ENCODE measurements at regions not wholly inside any gene's neighbourhood (a gene's known extent, or its start where the extent isn't known, plus 50 kb on each side); places are given as distances from the start of the nearest gene placed in this dataset.

- H3K27me3 ChIP-seq = no peaks in the 10 kb centered on the region
- no peak overlapping the region for H3K27ac ChIP-seq
- TF ChIP-seq CTCF (IDR thresholded peaks at IDR 0.05) (no peak), POLR2A (IDR thresholded peaks at IDR 0.05) (no peak)
- H3K36me3 ChIP-seq = no peaks in the 10 kb centered on the region
- no peak for DNase-seq
- H3K4me3 ChIP-seq (replicated peaks in 1 of 3) = no peak overlapping the region
- WGBS, 2 donors = 57 to 71% methylated on average over 6 of the region's 6 CpGs
- H3K4me1 ChIP-seq = no peaks in the 10 kb centered on the region
- H3K9me3 ChIP-seq = no peaks in the 10 kb centered on the region
- intact Hi-C loops (cut with DNase I) = no loop called here
Observed at GRCh38 chr9:32264170-32264864, 120.1 kb upstream of the ACO1 start.

- Histone ChIP-seq H3K36me3 (no peaks in the 10 kb centered on the region), H3K4me1 (no peaks in the 10 kb centered on the region), H3K9me3 (no peaks in the 10 kb centered on the region), H3K27me3 (no peaks in the 10 kb centered on the region), H3K4me3 (replicated peaks in 1 of 3) (no peak overlapping the region), H3K27ac (no peak overlapping the region)
- 71 to 75% methylated on average over 3 of the region's 3 CpGs for WGBS, 2 donors
- TF ChIP-seq CTCF (IDR thresholded peaks at IDR 0.05) = no peak
- TF ChIP-seq POLR2A (IDR thresholded peaks at IDR 0.05) = no peak
- DNase-seq = no peak
- intact Hi-C loops (cut with DNase I) = no loop called here
Observed at GRCh38 chr9:32265037-32265436, 119.4 kb upstream of the ACO1 start.

- Histone ChIP-seq H3K36me3 (no peaks in the 10 kb centered on the region), H3K9me3 (no peaks in the 10 kb centered on the region), H3K4me3 (replicated peaks in 1 of 3) (no peak overlapping the region), H3K4me1 (no peaks in the 10 kb centered on the region), H3K27ac (no peak overlapping the region), H3K27me3 (no peaks in the 10 kb centered on the region)
- TF ChIP-seq POLR2A (IDR thresholded peaks at IDR 0.05) = no peak
- TF ChIP-seq CTCF (IDR thresholded peaks at IDR 0.05) = no peak
- no peak for DNase-seq
- intact Hi-C loops (cut with DNase I) = no loop called here
Observed at GRCh38 chr9:32278991-32279390, 105.5 kb upstream of the ACO1 start.

GRCh38 chr9:32289756-32290155, 94.7 kb upstream of the ACO1 start:
- TF ChIP-seq POLR2A (IDR thresholded peaks at IDR 0.05) = no peak
- TF ChIP-seq CTCF (IDR thresholded peaks at IDR 0.05) = no peak
- H3K4me1 ChIP-seq = no peaks in the 10 kb centered on the region
- no peaks in the 10 kb centered on the region for H3K9me3 ChIP-seq
- 91 to 92% methylated on average over 3 of the region's 3 CpGs for WGBS, 2 donors
- no peak for DNase-seq
- no peaks in the 10 kb centered on the region for H3K36me3 ChIP-seq
- intact Hi-C loops (cut with DNase I) = no loop called here
- no peaks in the 10 kb centered on the region for H3K27me3 ChIP-seq
- H3K4me3 ChIP-seq (replicated peaks in 1 of 3) = no peak overlapping the region
- no peak overlapping the region for H3K27ac ChIP-seq

- no peaks in the 10 kb centered on the region for H3K4me1 ChIP-seq
Observed at GRCh38 chr9:32291370-32291769, 93.1 kb upstream of the ACO1 start.

More at GRCh38 chr9:32291370-32291769, 93.1 kb upstream of the ACO1 start:
- no peak for TF ChIP-seq POLR2A (IDR thresholded peaks at IDR 0.05)
- TF ChIP-seq CTCF (IDR thresholded peaks at IDR 0.05) = no peak
- 87 to 94% methylated on average over 3 of the region's 3 CpGs for WGBS, 2 donors
- Histone ChIP-seq H3K27ac (no peak overlapping the region), H3K36me3 (no peaks in the 10 kb centered on the region), H3K9me3 (no peaks in the 10 kb centered on the region), H3K27me3 (no peaks in the 10 kb centered on the region), H3K4me3 (replicated peaks in 1 of 3) (no peak overlapping the region)
- intact Hi-C loops (cut with DNase I) = no loop called here
- DNase-seq = no peak

All from thyroid gland (tissue), 4 donors.